Hepatic stellate cell (primary cell): ENCODE measurements at regions not wholly inside any gene's neighbourhood (a gene's known extent, or its start where the extent isn't known, plus 50 kb on each side); places are given as distances from the start of the nearest gene placed in this dataset.
"Not testable (repeated sequence)": the region's sequence is repeated elsewhere in the genome, so short reads cannot be mapped to it uniquely, and the experiment has no call there.

Experiments
- DNase-seq: peaks from one replicate; pipeline ENCODE4 v3.0.0; 2011; ENCODE audit warnings: low spot score

DNA sequence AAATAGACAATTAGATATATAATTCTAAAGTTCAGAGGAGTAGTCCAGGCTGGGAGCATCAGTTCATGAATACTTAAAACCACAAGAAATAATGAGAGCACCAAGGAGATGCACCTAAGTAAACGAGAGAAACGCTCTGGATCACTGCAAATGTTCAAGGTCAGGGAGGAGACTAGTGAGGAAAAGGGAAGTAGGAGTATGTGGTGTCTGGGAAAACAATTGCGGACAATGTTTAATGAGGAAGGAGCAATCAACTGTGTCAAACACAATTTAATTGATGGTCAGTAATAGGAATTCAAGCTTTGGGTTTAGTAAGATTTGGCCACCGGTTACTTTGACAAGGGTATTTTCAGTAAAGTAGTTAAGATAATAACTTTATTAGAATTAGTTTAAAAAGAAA lies 652.2 kb downstream of the DACH1 start:
- no peak for DNase-seq

DNA sequence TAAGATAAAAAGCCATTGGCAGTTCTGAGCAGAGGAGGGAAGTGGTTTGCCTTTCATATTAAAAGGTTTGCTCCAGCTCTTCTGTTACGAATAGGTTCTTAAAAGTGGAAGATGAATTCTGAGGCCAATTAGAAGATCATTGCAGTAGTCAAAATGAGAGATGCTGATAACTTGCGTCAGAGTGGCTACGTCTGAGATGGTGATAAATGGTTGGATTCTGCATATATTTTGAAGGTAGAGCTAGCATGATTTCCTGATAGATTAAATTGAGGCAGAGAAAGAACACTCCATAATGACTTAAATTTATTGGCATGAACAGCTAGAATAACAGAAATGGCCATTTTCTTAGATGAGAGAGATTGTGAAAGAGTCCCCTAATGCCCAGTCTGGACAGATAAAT lies 652.6 kb downstream of the DACH1 start:
- no peak for DNase-seq

DNA sequence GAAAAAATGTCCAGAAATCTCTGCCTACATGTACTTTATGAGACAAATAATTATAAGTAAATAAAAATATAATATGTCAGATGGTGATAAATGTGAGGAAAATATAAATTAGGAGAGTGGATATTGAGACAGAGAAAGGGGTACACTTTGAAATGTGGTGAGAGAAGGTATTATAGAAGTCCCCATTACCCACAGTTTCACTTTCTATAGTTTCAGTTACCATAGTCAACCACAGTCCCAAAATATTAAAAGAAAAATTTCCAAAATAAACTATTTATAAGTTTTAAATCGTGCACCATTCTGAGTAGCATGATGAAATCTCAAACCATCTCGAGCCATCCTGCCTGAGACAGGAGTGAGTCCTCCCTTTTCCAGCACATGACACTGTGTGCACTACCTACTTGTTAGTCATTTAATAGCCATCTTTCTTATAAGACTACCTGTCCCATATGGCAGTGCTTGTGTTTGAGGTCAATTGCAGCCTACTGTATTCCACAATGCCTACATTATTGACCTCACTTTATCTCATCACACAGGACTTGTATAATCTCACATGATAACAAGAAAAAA lies 653.7 kb downstream of the DACH1 start:
- DNase-seq, result no peak

DNA sequence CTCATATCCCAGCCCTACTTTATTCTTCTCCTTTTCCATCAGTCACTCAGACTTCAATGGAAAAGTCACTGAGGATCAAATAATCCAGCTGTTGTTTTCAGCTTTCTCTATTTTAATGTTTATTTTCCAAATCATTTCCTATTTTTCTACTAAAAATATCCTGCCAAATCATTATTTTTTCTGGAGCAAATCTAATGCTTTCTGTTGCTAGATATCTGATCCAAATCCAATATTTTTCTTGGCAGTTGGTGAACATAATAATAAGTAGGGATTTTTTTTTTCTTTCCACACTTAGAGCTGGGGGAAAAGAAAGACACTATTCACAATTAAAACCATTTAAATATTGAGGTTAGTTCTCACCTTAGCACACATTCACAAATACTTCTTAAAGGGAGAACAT lies 656.1 kb downstream of the DACH1 start:
- no peak for DNase-seq

DNA sequence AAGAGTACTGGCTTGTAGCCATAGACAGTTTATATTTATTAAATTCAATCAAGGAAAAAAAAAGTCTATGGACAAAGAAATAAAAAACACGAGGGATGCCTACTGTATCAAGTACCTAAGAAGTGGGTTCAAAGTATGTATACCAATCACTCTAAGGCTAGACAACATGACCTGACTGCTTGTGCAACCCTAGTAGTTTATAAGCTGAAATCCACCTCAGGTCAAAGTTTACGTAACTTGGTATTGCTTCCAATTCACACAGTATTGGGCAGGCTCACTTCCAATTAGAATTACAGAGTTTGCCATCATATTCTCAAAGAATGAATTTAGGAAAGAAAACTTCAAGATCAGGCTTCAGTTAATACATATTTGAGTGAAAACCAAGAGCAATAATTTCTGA lies 657.8 kb downstream of the DACH1 start:
- no peak for DNase-seq

DNA sequence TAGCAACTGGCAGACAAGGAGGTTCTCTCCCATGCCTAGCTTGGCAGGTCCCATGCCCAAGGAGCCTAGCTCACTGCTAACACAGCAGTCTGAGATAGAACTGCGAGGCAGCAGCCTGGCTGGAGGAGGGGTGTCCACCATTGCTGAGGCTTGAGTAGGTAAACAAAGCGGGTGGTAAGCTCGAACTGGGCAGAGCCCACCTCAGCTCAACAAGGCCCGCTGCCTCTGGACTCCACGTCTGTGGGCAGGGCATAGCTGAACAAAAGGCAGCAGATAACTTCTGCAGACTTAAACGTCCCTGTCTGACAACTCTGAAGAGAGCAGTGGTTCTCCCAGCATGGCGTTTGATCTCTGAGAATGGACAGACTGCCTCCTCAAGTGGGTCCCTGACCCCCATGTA lies 682.4 kb downstream of the DACH1 start:
- not testable (repeated sequence) for DNase-seq

DNA sequence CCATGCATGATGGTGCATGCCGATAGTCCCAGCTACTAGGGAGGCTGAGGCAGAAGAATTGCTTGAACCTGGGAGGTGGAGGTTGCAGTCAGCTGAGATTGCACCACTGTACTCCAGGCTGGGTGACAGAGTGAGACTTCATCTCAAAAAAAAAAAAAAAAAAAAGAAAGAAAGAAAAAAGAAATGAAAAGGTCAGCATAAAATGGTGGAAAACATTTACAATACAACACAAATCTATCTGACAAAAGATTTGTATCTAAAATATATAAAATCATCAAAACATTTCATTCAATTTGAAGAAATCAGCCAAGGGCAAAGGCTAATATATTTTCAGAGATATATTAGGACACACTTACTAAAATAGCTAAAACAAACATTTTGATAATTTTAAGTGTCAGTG lies 683.7 kb downstream of the DACH1 start:
- DNase-seq, result not testable (repeated sequence)

DNA sequence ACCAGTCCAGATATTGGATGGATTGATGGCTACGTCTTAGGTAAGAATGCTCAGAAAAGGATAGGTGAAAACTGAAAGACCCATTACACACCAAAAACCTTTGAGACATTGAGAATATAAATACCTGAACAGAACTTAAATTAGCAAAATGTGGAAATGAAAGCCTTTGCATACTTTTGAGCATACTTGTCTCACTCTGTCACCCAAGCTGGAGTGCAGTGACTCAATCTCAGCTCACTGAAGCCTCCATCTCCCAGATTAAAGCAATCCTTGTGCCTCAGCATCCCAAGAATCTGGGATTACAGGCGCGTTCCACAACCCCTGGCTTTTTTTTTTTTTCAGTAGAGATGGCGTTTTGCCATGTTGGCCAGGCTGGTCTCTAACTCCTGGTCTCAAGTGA lies 695.3 kb downstream of the DACH1 start:
- no peak for DNase-seq

DNA sequence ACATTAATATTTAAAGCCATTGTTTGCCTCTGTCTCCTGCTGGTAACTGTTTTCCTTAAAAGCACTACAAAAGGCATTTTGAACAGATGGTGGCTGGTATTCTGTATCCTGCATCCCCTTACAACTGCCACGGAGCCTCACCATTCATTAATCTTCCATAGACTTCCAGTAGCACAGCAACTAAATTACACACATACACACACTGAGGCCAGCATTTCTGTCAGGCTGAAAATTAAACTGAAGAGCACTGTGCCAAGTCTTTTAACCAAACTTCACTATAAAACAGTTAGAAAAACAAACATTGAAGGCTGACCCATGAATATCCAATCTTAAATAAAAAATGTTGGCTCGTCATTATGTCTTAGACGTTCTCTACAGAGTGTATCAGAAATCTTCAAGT lies 697.8 kb downstream of the DACH1 start:
- DNase-seq, result no peak

DNA sequence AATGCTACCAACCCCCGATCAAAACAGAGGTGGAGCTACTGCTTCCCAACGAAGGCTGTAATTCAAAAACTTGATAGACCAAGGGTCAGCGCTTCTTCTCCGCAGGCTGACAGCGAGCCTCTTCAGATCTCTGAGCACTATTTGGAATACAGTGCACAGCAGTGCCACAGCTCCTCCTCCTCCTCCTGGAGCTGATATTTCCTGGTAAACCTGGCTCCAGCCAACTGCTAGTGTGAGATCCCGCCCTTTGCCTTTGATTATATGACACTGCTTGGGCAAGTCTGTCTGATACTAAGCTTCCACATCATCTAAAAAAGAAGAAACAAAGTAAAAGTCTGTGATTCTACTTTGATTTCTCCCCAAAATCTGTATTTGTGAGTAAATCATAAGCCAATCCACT lies 710.5 kb downstream of the DACH1 start:
- no peak for DNase-seq

DNA sequence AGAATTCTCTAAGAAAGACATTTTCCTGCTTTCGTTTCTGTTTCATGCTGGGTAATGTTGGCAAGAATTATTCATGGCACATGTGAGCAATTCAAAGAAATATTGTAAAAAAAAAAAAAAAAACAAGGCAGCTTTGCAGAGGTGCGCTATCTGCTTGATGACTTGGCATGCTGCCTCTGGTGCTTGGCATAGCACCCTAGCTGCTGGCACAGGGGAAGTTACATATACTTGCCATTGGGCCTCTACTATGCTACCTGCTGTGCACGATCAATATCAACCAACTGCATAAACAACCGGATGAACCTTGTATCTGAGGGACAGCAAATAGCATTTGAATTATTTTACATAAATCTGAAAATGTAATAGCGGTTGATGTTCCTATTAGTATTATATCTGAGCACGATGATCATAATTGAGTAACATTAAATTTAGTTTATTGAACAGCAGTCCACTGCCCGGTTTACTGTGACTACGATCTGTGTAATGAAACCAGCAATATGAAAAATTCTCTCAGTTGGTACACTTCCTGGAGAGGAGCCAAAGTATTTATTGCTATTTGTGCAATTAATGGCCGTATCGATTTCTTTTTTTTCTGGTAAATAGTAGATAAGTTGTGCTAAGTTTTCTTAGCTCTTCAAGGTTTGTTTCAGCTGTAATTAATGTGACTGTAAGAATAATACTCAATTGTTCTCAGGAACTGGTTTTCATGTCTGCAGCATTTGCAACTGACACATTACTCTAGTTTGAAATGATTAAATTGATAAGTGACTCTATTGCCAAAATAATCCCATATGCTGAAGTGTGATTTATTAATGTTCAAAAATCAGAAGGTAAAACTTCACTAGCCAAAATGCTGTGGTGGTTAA lies 717.3 kb downstream of the DACH1 start:
- DNase-seq, result no peak

DNA sequence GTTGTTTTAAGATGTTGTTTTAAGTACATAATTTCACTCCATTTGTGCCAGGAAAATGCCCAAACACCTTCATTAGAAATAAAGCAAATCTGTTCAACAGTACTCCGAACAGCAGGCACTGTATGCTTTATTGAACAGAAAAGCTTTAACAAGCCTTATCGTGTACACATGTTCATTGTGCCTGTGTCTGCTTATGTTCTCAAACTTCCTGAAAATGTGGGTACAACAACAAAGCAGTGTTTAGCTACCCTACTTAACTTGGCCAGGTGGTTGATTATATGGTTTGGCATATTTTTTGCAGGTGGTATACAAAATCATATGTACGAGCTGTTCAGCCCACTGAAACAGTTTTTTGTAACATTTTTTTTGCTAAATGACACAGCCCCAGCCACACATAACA lies 718.0 kb downstream of the DACH1 start:
- no peak for DNase-seq

DNA sequence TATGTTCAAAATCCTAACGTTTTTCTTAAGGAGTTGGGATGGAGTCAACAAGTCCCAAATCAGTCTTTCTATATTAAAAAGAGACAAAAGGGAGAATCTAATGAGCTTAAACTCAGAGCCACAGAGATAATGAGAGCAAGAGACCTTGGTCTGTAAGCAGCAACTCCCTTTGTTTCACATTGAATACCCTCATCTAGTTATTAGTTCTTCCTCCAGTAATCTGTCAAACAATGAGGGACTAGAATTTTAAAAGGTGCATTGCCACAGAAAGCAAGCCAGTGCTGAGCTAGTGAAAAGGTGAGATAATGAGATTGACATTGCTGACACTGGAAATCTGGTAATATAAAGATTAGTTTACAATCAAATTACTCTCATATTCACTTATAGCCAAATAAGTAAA lies 718.6 kb downstream of the DACH1 start:
- DNase-seq, result no peak

DNA sequence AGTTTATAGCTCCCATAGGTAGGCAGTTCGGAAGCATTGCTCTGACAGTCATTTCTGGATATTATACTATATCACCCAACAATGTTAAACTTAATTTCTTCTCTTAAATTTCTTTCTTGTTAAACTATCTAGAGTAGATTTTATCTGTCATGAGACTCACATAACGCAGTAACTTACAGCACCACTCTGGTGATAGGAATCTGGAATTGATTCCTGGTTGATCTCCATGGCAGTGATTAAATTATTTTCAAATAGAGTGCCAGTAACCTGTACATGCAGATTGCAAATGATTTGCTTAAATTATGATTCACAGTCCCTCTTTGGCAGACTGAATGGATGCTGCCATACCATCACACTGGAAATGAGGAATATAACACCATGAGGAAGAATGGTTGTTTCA lies 722.1 kb downstream of the DACH1 start:
- no peak for DNase-seq

DNA sequence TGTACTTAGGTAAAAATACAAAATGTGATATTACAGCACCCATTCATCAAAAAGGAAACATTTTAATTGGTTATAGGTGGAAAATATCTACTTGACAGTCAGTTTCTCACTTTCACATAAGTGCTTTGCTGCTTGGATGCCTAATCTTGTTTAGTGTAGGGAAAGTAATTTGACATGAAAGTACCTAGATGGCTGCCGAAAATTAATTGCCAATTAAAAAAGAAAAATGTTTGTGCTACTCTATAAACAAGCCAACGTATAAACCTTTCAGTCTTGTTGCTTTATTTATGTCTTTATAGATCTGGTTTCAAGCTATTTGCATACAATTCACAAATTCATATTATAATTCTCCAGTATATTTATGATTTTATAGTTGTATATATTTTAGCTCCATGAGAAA lies 729.9 kb downstream of the DACH1 start:
- no peak for DNase-seq

DNA sequence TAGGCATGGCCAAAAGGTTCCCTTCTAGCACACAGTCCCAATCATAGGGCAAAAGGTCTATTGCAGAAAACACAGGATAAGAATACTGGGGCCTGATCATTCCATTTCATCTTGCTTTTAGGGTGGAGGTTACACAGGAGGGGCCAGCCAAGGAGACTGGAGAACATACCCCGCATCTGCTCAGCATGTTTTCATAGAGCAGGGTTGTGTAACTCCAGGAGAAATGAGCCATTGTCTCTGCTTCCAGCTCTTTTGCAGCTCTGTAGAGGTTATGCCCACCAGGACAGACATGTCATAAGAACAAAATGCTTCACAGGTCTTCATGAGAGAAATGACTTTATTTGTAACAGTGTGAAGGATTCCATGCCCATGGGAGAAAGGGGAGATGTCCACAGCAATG lies 742.8 kb downstream of the DACH1 start:
- DNase-seq, result no peak

DNA sequence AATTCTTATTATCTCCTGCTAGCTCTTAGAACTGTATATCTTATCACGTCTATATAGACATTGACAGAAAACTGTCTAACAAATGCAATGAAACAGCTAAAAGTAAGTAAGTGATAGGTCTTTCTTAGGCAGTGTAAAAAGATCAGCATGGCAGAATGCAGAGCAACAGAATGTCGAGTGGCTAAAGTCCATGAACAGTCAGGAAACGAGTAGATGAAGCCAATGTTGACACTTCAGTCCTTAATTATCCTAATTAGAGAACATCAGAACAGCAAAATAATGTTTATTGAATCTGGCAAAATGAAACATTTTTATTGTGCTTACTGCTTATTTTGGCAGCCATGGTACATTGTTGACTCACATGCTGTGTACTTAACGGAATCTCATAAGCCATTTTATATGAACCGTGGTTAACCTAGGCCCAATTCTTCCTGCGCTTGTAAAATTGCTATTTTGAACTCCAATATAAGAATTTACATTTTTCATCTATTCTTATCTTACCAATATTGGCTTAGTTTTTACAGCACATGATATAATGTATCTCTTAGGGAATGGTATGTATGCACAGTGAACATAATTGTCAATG lies 748.1 kb downstream of the DACH1 start:
- DNase-seq, result no peak

DNA sequence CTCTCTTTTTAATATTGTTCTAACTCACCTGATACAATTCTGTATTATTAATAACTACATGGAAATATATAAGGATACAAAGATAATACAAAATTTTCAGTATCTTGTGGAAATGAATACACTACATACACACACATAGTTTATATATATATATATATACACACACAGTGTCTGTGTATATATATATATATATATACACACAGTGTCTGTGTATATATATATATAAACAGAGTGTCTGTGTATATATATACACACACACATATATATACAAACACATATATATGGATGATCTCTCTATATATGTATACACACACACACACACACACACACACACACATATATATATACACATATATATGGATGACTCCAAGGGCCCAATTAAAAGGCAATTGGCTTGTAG lies 749.1 kb downstream of the DACH1 start:
- DNase-seq, result no peak

DNA sequence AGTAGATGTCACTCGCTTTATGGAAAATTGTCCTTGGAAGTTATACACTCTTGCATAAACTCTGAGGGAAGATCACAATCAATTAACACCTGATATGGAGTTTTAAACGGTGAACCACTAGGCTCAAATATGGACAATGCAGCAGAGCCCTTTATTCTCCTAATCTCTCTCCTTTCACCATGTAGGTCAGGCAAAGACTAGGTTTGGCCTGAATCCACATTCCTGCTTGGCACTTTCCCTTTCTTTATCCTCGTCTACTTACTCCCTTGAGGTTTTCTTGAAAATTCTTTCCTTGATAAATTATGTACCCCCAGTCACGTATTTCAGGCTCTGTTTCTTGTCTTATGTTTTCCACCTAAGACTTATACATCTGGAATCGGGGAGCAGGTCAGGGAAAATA lies 751.7 kb downstream of the DACH1 start:
- DNase-seq, result no peak

DNA sequence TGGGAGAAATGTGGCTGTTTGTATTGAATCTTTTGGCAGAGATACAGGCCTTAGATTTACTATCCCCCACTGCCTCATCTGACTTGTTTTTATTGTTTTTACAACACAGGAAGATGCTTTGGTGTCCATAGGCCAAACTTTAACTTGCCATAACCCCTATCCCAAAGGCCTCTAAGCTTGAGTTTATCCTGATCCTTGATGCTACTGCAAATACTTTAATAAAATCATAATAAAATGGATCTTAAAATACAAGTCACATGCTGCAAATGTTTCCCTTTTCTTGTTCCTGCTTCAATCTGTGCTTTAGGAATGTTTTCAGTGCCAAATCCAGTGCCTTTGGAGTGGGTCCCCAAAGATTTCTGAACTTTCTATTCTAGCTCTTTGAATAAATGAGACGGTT lies 770.6 kb downstream of the DACH1 start:
- no peak for DNase-seq

DNA sequence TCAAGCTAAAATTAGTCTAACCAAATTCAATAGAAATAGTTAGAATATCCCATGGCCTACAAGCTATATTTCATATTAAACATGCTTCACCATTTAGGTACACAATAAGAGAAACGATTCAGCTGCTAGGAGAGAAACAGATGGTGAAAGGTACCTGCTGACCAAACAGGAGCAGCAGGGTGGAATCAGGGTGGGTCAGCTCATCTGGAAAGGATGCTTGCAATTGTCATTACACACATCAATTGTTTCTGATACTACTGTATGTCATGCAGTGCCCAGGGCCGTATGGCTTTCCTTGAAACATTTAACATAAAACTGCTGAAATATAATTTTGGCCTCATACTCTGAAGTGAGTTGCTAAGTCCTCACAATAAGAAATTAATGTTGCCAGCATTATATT lies 776.0 kb downstream of the DACH1 start:
- no peak for DNase-seq

DNA sequence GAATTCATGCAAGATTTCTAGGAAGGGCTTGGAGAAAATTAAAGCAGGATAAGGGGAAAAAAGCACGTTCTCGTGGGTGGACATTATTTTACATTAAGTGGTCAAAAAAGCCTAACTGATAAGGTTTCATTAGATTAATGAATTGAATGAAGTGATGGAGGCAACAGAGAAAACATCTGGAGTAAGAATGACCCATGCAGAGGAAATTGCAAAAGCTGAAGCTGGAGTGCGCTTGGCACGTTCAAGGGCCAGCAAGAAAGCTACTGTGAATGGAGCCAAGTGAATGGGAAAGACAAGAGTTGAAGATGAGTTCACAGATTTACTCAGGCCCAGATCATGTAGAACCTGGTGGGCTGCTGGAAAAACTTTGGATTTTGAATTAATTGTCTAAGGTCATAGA lies 777.9 kb downstream of the DACH1 start:
- no peak for DNase-seq

DNA sequence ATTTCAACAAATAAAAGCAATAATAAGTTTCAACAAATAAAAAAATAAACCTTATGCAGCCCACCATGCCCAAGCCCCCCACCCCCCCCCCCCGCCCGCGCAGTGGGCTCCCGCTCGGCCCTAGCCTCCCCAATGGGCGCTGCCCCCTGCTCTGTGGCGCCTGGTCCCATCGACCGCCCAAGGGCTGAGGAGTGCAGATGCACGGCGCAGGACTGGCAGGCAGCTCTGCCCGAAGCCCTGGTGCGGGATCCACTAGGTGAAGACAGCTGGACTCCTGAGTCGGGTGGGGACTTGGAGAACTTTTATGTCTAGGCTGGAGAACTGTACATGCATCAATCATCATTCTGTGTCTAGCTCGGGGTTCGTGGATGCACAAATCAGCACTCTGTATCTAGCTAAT lies 779.6 kb downstream of the DACH1 start:
- DNase-seq, result no peak

DNA sequence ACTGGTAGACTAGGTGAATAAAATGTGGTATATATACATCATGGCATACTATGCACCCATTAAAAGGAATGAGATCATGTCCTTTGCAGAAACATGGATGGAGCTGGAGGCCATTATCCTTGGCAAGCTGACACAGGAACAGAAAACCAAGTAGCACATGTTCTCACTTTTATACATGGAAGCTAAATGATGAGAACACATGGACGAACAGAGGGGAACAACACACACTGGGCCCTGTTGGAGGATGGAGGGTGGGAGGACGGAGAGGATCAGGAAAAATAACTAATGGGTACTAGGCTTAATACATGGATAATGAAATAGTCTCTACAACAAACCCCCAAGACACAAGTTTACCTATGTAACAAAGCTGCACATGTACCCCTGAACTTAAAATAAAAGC lies 780.0 kb downstream of the DACH1 start:
- DNase-seq, result no peak
